ENCODE measurements at regions not wholly inside any gene's neighbourhood (a gene's known extent, or its start where the extent isn't known, plus 50 kb on each side); places are given as distances from the start of the nearest gene placed in this dataset.

DNA sequence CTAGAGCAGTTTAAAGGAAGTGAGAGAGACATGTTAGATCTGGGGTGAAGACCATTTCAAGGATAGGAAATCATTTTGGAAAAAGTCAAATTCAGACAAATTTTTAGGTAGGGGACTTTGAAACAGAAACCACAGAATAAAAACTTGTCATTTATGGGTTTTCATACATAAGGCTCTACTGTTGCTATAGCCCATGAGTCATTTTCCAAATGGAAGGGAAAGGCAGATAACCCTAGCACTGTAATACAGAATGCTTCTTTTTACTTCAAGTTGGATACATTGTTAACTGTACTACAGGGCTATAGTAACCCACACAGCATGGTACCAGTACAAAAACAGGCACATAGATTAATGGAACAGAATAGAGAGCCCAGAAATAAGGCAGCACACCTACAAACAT lies 455.4 kb downstream of the EBF1 start:
- H3K4me1 ChIP-seq (ENCODE audit: control insufficient read depth, insufficient read depth, low read length), result no peaks in the 10 kb centered on the region
- no peaks in the 10 kb centered on the region for H3K36me3 ChIP-seq (ENCODE audit: control insufficient read depth, insufficient read depth, low read length)
- no peak for DNase-seq (ENCODE audit: low read depth in 4 of 6, low spot score in 6 of 6)

DNA sequence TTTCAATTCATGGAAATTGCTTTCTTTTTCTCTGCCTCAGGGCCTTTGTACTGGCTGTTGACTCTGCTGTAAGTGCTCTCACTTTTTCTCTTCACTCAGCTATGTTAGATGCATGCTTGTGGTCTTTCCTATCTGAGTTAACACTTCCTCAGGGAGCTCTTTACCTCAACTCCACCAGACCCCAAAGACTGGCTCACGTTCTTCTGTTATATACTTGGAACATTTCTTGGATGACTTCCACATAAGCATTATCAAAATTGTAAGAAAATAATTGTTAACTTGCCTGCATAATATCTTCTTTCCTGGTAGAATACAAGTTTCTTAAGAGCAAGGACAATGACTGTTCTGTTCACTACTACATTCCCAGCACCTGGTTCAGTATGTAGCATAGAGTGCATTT lies 455.9 kb downstream of the EBF1 start:
- H3K9me3 ChIP-seq (ENCODE audit: control insufficient read depth, insufficient read depth, low read length), result no peaks in the 10 kb centered on the region
- DNase-seq (ENCODE audit: low read depth in 4 of 6, low spot score in 6 of 6), result no peak
- no peak overlapping the region for H3K27ac ChIP-seq (ENCODE audit: low read depth, low read length)
- H3K36me3 ChIP-seq (ENCODE audit: control insufficient read depth, insufficient read depth, low read length), result no peaks in the 10 kb centered on the region
- H3K4me1 ChIP-seq (ENCODE audit: control insufficient read depth, insufficient read depth, low read length), result no peaks in the 10 kb centered on the region
- no peaks in the 10 kb centered on the region for H3K27me3 ChIP-seq (ENCODE audit: control insufficient read depth, insufficient read depth, low read length)
- no CpG with 5 or more reads among the region's 1 CpG for WGBS (ENCODE audit: insufficient coverage)
- H3K4me3 ChIP-seq (ENCODE audit: low read depth, low read length), result no peak overlapping the region

More for the DNA sequence above, 455.4 kb downstream of the EBF1 start:
- Histone ChIP-seq H3K27ac (ENCODE audit: low read depth, low read length) (no peak overlapping the region), H3K4me3 (ENCODE audit: low read depth, low read length) (no peak overlapping the region), H3K9me3 (ENCODE audit: control insufficient read depth, insufficient read depth, low read length) (no peaks in the 10 kb centered on the region), H3K27me3 (ENCODE audit: control insufficient read depth, insufficient read depth, low read length) (no peaks in the 10 kb centered on the region)

GRCh38 chr5:158642879-158643278 lies 456.8 kb downstream of the EBF1 start:
- DNase-seq (ENCODE audit: low read depth in 4 of 6, low spot score in 6 of 6), result peak in 2 of 6 donors; percentile 36 to 70
- no peak overlapping the region for H3K27ac ChIP-seq (ENCODE audit: low read depth, low read length)
- H3K4me1 ChIP-seq (ENCODE audit: control insufficient read depth, insufficient read depth, low read length), result no peaks in the 10 kb centered on the region
- no peaks in the 10 kb centered on the region for H3K36me3 ChIP-seq (ENCODE audit: control insufficient read depth, insufficient read depth, low read length)
- H3K27me3 ChIP-seq (ENCODE audit: control insufficient read depth, insufficient read depth, low read length), result no peaks in the 10 kb centered on the region
- no peaks in the 10 kb centered on the region for H3K9me3 ChIP-seq (ENCODE audit: control insufficient read depth, insufficient read depth, low read length)
- H3K4me3 ChIP-seq (ENCODE audit: low read depth, low read length), result no peak overlapping the region

GRCh38 chr5:158641016-158641415 lies 458.7 kb downstream of the EBF1 start:
- H3K9me3 ChIP-seq (ENCODE audit: control insufficient read depth, insufficient read depth, low read length), result no peaks in the 10 kb centered on the region
- DNase-seq (ENCODE audit: low read depth in 4 of 6, low spot score in 6 of 6), result no peak
- no CpG with 5 or more reads among the region's 3 CpGs for WGBS (ENCODE audit: insufficient coverage)

DNA sequence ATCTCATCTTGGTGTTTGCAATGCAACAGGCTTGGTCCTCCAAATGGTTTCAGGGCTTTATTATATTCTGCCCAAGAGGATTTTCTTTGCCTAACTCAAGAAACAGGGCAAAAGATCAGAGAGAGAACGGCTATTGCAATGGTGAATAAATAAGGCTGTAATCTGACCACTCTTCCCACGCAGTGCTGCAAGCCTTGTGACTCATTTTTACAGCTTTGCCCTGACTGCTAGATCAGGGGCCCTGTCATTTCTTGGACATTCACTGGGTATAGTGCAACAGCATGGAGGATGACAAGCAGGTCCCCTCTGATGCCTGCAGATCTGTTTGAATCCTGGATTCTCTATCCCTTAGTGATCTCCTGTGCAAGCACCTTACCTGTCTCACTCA lies 459.1 kb downstream of the EBF1 start:
- H3K27me3 ChIP-seq (ENCODE audit: control insufficient read depth, insufficient read depth, low read length), result no peaks in the 10 kb centered on the region
- no peaks in the 10 kb centered on the region for H3K36me3 ChIP-seq (ENCODE audit: control insufficient read depth, insufficient read depth, low read length)
- no peak for DNase-seq (ENCODE audit: low read depth in 4 of 6, low spot score in 6 of 6)
- no peaks in the 10 kb centered on the region for H3K4me1 ChIP-seq (ENCODE audit: control insufficient read depth, insufficient read depth, low read length)
- no peak overlapping the region for H3K27ac ChIP-seq (ENCODE audit: low read depth, low read length)
- no peaks in the 10 kb centered on the region for H3K9me3 ChIP-seq (ENCODE audit: control insufficient read depth, insufficient read depth, low read length)
- no peak overlapping the region for H3K4me3 ChIP-seq (ENCODE audit: low read depth, low read length)
- 95% methylated on average over 2 of the region's 2 CpGs for WGBS (ENCODE audit: insufficient coverage)

More at GRCh38 chr5:158641016-158641415, 458.7 kb downstream of the EBF1 start:
- H3K4me1 ChIP-seq (ENCODE audit: control insufficient read depth, insufficient read depth, low read length), result no peaks in the 10 kb centered on the region
- no peaks in the 10 kb centered on the region for H3K27me3 ChIP-seq (ENCODE audit: control insufficient read depth, insufficient read depth, low read length)
- H3K36me3 ChIP-seq (ENCODE audit: control insufficient read depth, insufficient read depth, low read length), result no peaks in the 10 kb centered on the region
- H3K27ac ChIP-seq (ENCODE audit: low read depth, low read length), result no peak overlapping the region
- H3K4me3 ChIP-seq (ENCODE audit: low read depth, low read length), result no peak overlapping the region

GRCh38 chr5:158639881-158640592 lies 459.7 kb downstream of the EBF1 start:
- H3K27me3 ChIP-seq (ENCODE audit: control insufficient read depth, insufficient read depth, low read length), result no peaks in the 10 kb centered on the region
- no CpG with 5 or more reads among the region's 5 CpGs for WGBS (ENCODE audit: insufficient coverage)
- H3K36me3 ChIP-seq (ENCODE audit: control insufficient read depth, insufficient read depth, low read length), result no peaks in the 10 kb centered on the region
- no peaks in the 10 kb centered on the region for H3K4me1 ChIP-seq (ENCODE audit: control insufficient read depth, insufficient read depth, low read length)
- H3K4me3 ChIP-seq (ENCODE audit: low read depth, low read length), result no peak overlapping the region
- peak in 2 of 6 donors; percentile 14 to 70 for DNase-seq (ENCODE audit: low read depth in 4 of 6, low spot score in 6 of 6)
- H3K9me3 ChIP-seq (ENCODE audit: control insufficient read depth, insufficient read depth, low read length), result no peaks in the 10 kb centered on the region
- H3K27ac ChIP-seq (ENCODE audit: low read depth, low read length), result no peak overlapping the region

- peak in 1 of 6 donors; percentile 61 for DNase-seq (ENCODE audit: low read depth in 4 of 6, low spot score in 6 of 6)
- H3K4me1 ChIP-seq (ENCODE audit: control insufficient read depth, insufficient read depth, low read length), result no peaks in the 10 kb centered on the region
- no peaks in the 10 kb centered on the region for H3K36me3 ChIP-seq (ENCODE audit: control insufficient read depth, insufficient read depth, low read length)
- no peak overlapping the region for H3K4me3 ChIP-seq (ENCODE audit: low read depth, low read length)
- 40% methylated on average over 1 of the region's 3 CpGs for WGBS (ENCODE audit: insufficient coverage)
- no peaks in the 10 kb centered on the region for H3K9me3 ChIP-seq (ENCODE audit: control insufficient read depth, insufficient read depth, low read length)
- H3K27me3 ChIP-seq (ENCODE audit: control insufficient read depth, insufficient read depth, low read length), result no peaks in the 10 kb centered on the region
- H3K27ac ChIP-seq (ENCODE audit: low read depth, low read length), result no peak overlapping the region
Observed at GRCh38 chr5:158638396-158638795, 461.3 kb downstream of the EBF1 start.

DNA sequence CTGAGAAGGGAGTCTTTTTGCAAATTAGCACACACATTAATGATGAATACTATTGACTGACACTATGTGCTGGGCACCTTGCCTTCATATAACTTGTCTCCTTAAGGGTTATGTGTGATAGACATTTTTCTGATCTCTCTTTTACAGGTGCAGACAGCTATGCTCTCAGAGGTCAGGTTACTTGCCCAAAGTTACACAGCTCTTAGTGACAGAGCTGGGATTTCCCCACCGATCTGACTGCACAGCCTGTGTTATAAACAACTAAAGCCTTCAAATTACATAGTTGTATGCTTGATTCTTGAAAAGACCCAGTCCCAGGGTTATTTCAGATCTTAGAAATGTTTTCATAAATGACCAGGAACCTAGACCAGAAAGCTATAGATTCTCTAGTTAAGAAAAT lies 462.7 kb downstream of the EBF1 start:
- Histone ChIP-seq H3K27ac (ENCODE audit: low read depth, low read length) (no peak overlapping the region), H3K27me3 (ENCODE audit: control insufficient read depth, insufficient read depth, low read length) (no peaks in the 10 kb centered on the region), H3K4me1 (ENCODE audit: control insufficient read depth, insufficient read depth, low read length) (no peaks in the 10 kb centered on the region), H3K36me3 (ENCODE audit: control insufficient read depth, insufficient read depth, low read length) (no peaks in the 10 kb centered on the region), H3K9me3 (ENCODE audit: control insufficient read depth, insufficient read depth, low read length) (no peaks in the 10 kb centered on the region), H3K4me3 (ENCODE audit: low read depth, low read length) (no peak overlapping the region)
- no peak for DNase-seq (ENCODE audit: low read depth in 4 of 6, low spot score in 6 of 6)
- no CpG with 5 or more reads among the region's 1 CpG for WGBS (ENCODE audit: insufficient coverage)

GRCh38 chr5:158635565-158635964 lies 464.2 kb downstream of the EBF1 start:
- 97% methylated on average over 4 of the region's 5 CpGs for WGBS (ENCODE audit: insufficient coverage)
- H3K4me1 ChIP-seq (ENCODE audit: control insufficient read depth, insufficient read depth, low read length), result no peaks in the 10 kb centered on the region
- no peak for DNase-seq (ENCODE audit: low read depth in 4 of 6, low spot score in 6 of 6)

GRCh38 chr5:158634714-158635113 lies 465.0 kb downstream of the EBF1 start:
- WGBS (ENCODE audit: insufficient coverage), result no CpG with 5 or more reads among the region's 2 CpGs

More at GRCh38 chr5:158635565-158635964, 464.2 kb downstream of the EBF1 start:
- H3K27me3 ChIP-seq (ENCODE audit: control insufficient read depth, insufficient read depth, low read length), result no peaks in the 10 kb centered on the region
- H3K4me3 ChIP-seq (ENCODE audit: low read depth, low read length), result no peak overlapping the region
- no peaks in the 10 kb centered on the region for H3K9me3 ChIP-seq (ENCODE audit: control insufficient read depth, insufficient read depth, low read length)
- H3K27ac ChIP-seq (ENCODE audit: low read depth, low read length), result no peak overlapping the region
- no peaks in the 10 kb centered on the region for H3K36me3 ChIP-seq (ENCODE audit: control insufficient read depth, insufficient read depth, low read length)

More at GRCh38 chr5:158634714-158635113, 465.0 kb downstream of the EBF1 start:
- no peak for DNase-seq (ENCODE audit: low read depth in 4 of 6, low spot score in 6 of 6)
- Histone ChIP-seq H3K36me3 (ENCODE audit: control insufficient read depth, insufficient read depth, low read length) (no peaks in the 10 kb centered on the region), H3K4me3 (ENCODE audit: low read depth, low read length) (no peak overlapping the region), H3K27me3 (ENCODE audit: control insufficient read depth, insufficient read depth, low read length) (no peaks in the 10 kb centered on the region), H3K27ac (ENCODE audit: low read depth, low read length) (no peak overlapping the region), H3K4me1 (ENCODE audit: control insufficient read depth, insufficient read depth, low read length) (no peaks in the 10 kb centered on the region), H3K9me3 (ENCODE audit: control insufficient read depth, insufficient read depth, low read length) (no peaks in the 10 kb centered on the region)

Data from spinal cord (tissue), 9 donors.